ENCODE measurements at regions not wholly inside any gene's neighbourhood (a gene's known extent, or its start where the extent isn't known, plus 50 kb on each side); places are given as distances from the start of the nearest gene placed in this dataset.

DNA sequence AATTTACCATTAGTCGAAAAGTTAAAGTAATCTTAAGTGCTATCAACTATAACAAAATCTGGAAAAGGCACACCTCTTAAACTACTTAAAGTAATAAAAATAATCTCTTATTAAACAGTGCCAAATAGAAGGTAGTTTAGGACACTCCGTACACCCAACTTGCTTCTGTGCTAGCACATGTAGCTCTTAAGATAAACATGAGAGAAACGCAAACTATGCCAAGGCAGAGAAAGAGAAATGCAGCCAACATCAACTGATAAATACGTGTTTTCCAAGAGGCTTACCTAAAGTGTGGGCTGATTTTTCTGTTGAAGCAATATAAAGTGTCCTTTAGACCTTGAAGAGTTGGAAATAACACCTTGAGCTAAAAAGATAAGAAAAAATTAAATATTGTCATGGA is 480.6 kb upstream of the DAB2 start:
- TF ChIP-seq, protein P1, sequence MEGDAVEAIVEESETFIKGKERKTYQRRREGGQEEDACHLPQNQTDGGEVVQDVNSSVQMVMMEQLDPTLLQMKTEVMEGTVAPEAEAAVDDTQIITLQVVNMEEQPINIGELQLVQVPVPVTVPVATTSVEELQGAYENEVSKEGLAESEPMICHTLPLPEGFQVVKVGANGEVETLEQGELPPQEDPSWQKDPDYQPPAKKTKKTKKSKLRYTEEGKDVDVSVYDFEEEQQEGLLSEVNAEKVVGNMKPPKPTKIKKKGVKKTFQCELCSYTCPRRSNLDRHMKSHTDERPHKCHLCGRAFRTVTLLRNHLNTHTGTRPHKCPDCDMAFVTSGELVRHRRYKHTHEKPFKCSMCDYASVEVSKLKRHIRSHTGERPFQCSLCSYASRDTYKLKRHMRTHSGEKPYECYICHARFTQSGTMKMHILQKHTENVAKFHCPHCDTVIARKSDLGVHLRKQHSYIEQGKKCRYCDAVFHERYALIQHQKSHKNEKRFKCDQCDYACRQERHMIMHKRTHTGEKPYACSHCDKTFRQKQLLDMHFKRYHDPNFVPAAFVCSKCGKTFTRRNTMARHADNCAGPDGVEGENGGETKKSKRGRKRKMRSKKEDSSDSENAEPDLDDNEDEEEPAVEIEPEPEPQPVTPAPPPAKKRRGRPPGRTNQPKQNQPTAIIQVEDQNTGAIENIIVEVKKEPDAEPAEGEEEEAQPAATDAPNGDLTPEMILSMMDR (IDR thresholded peaks at IDR 0.05), result no peak
- no peak for TF ChIP-seq POLR2A (IDR thresholded peaks at IDR 0.05)

Measured in heart left ventricle (tissue), 13 donors.